Naive B cell (primary cell): ENCODE measurements at regions not wholly inside any gene's neighbourhood (a gene's known extent, or its start where the extent isn't known, plus 50 kb on each side); places are given as distances from the start of the nearest gene placed in this dataset.
A peak's percentile ranks its signal among the peaks of the same experiment; 100 is the strongest.
"Not testable (repeated sequence)": the region's sequence is repeated elsewhere in the genome, so short reads cannot be mapped to it uniquely, and the experiment has no call there.

Experiments
- ATAC-seq, 2 donors: fragments of 150-1000 bp; cut with Tn5 transposase; 2 replicates each; pipeline ENCODE4 v1.10.0; 2021; ENCODE audit warnings: low read depth in 2 of 2, mild to moderate bottlenecking in 2 of 2, moderate library complexity in 2 of 2
- DNase-seq: peaks from one replicate; pipeline ENCODE4 v3.0.0; 2022
- H3K27ac Mint-ChIP-seq, 6 donors: one replicate each; pipeline ENCODE4 v1.8.0; 2020 to 2022; ENCODE audit warnings: mild to moderate bottlenecking in 6 of 6, mixed read lengths in 6 of 6, moderate library complexity in 5 of 6, inconsistent platforms in 2 of 6
- H3K27me3 Mint-ChIP-seq, 3 donors: one replicate each; pipeline ENCODE4 v1.8.0; 2021 to 2022; ENCODE audit warnings: mixed read lengths in 3 of 3, mild to moderate bottlenecking in 1 of 3
- H3K36me3 Mint-ChIP-seq, 2 donors: one replicate each; pipeline ENCODE4 v1.8.0; 2020 to 2022; ENCODE audit warnings: mixed read lengths in 2 of 2, inconsistent platforms in 1 of 2, mild to moderate bottlenecking in 1 of 2
- H3K4me1 Mint-ChIP-seq, 3 donors: one replicate each; pipeline ENCODE4 v1.8.0; 2020 to 2022; ENCODE audit warnings: mixed read lengths in 3 of 3, inconsistent platforms in 1 of 3, mild to moderate bottlenecking in 1 of 3, moderate library complexity in 1 of 3
- H3K4me3 Mint-ChIP-seq, 8 donors: one replicate each; pipeline ENCODE4 v1.8.0; 2020 to 2022; ENCODE audit warnings: mild to moderate bottlenecking in 8 of 8, mixed read lengths in 8 of 8, moderate library complexity in 8 of 8, inconsistent platforms in 2 of 8
- H3K9me3 Mint-ChIP-seq, 7 donors: one replicate each; pipeline ENCODE4 v1.8.0; 2020 to 2022; ENCODE audit warnings: mixed read lengths in 7 of 7, mild to moderate bottlenecking in 5 of 7, inconsistent platforms in 2 of 7, moderate library complexity in 1 of 7

DNA sequence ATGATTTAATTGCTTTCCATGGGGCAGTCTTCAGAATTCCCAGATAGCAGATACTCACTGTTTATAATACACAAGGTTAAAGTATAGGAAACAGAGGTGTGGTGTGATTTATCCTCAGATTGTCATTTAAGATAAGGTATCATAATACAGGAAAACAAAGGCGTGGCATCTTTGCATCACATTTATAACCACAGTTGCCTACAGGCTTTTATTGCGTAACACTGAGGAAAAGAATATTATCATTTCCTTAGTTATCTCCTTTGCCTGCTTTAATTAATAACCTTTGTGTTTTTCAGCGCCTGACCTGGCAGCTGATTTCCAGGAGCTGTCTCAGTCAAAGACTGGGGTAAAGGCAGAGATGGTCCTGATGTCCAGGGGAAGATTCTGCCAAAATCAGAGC, 68.8 kb downstream of the SSX7 start:
- H3K36me3 Mint-ChIP-seq, result no peaks in the 10 kb centered on the region
- ATAC-seq, result no peak

DNA sequence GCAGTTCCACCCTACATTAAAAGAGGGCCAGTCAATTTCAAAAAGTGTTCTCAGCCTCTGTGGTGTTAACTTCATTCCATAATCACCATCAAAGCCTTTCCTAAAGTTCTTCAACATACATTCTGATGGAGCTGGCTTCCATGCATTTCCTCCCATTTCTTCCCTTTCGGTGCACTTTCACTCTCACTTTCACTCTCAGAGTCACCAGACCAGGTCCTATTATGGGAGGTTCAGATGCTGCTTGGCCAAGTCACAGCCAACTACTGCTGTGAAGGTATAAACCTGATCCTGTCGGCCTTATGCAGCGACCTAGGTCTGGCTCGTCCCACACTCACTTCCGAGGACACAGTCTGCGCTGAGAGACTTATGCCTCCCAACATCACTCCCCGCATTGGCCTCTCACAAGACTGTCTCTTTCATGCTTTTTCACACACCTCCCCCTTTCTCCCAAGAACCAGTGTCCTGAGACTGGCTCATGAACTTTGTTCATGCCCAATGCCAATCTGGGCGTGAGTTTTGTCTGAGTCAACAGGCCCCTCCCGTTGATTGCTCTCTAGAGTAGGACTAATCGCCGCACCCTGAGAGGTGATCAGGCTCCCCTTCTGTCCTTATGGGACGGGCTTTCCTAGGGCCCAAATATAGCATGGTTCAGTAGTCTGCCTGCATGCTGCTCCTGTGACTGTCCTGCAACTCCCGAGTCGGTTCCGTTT, 60.8 kb upstream of the XAGE1B start:
- H3K4me1 Mint-ChIP-seq, result peaks cover 0 to 7% (median 2%) of the 10 kb centered on the region in 3 donors
- H3K9me3 Mint-ChIP-seq, result no peaks in the 10 kb centered on the region
- H3K27ac Mint-ChIP-seq, result peak overlapping the region in 1 of 6 donors; percentile 9
- H3K4me3 Mint-ChIP-seq, result no peak overlapping the region
- H3K27me3 Mint-ChIP-seq, result peaks cover 0 to 33% (median 10%) of the 10 kb centered on the region in 3 donors
- ATAC-seq (no peak), DNase-seq (no peak)
- no peaks in the 10 kb centered on the region for H3K36me3 Mint-ChIP-seq

More for the DNA sequence above, 68.8 kb downstream of the SSX7 start:
- Mint-ChIP-seq H3K4me3 (no peak overlapping the region), H3K4me1 (no peaks in the 10 kb centered on the region), H3K27ac (no peak overlapping the region), H3K9me3 (no peaks in the 10 kb centered on the region), H3K27me3 (peaks cover 0 to 47% (median 10%) of the 10 kb centered on the region in 3 donors)
- no peak for DNase-seq

DNA sequence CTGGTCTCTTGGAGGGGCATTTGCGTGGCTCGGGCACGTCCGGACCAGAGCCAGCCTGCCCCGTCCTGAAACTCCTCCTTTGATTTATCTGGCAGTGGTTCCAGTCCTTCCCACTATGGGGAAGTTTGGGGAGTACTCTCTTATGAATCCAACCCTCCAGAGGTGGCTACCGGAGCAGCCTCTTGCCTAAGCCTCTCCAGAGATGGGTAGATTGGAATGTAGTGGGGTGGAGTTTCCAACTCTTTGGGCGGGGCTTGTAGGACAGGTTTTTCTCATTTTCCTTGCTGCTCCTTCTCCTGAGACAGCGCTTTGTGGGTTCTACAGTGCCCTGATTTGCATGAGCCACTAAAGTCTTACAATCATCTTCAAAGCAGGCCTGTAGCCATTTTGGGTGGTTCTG, 60.1 kb upstream of the XAGE1B start:
- no peak overlapping the region for H3K4me3 Mint-ChIP-seq
- H3K9me3 Mint-ChIP-seq, result peaks cover 0 to 3% (median 0%) of the 10 kb centered on the region in 7 donors
- H3K27me3 Mint-ChIP-seq, result peaks cover 0 to 26% (median 3%) of the 10 kb centered on the region in 3 donors
- peaks cover 0 to 7% (median 2%) of the 10 kb centered on the region in 3 donors for H3K4me1 Mint-ChIP-seq
- ATAC-seq, result no peak
- no peaks in the 10 kb centered on the region for H3K36me3 Mint-ChIP-seq
- no peak overlapping the region for H3K27ac Mint-ChIP-seq
- no peak for DNase-seq

DNA sequence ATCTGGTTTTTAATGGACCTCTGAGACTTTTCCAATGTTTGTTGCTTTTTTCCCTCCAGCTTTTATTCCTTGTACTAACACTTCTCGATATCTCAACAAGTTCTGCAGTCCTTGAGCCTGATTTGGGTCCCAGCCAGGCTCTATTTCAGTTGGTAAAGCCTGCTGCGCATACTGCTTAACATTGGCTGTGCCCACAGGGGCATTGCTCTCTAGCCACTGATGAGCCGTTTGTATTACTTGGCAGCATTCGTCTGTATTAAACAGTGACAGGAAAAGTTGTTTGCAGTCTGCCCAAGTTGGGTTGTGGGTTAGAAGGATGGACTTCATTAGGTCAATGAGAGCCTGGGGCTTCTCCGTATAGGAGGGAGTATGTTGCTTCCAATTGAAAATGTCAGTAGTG, 59.6 kb upstream of the XAGE1B start:
- Mint-ChIP-seq H3K27ac (no peak overlapping the region), H3K4me3 (no peak overlapping the region), H3K36me3 (no peaks in the 10 kb centered on the region), H3K4me1 (peaks cover 0 to 7% (median 2%) of the 10 kb centered on the region in 3 donors), H3K27me3 (peaks cover 0 to 21% (median 0%) of the 10 kb centered on the region in 3 donors), H3K9me3 (peaks cover 0 to 3% (median 0%) of the 10 kb centered on the region in 7 donors)
- DNase-seq, result no peak
- ATAC-seq, result no peak

DNA sequence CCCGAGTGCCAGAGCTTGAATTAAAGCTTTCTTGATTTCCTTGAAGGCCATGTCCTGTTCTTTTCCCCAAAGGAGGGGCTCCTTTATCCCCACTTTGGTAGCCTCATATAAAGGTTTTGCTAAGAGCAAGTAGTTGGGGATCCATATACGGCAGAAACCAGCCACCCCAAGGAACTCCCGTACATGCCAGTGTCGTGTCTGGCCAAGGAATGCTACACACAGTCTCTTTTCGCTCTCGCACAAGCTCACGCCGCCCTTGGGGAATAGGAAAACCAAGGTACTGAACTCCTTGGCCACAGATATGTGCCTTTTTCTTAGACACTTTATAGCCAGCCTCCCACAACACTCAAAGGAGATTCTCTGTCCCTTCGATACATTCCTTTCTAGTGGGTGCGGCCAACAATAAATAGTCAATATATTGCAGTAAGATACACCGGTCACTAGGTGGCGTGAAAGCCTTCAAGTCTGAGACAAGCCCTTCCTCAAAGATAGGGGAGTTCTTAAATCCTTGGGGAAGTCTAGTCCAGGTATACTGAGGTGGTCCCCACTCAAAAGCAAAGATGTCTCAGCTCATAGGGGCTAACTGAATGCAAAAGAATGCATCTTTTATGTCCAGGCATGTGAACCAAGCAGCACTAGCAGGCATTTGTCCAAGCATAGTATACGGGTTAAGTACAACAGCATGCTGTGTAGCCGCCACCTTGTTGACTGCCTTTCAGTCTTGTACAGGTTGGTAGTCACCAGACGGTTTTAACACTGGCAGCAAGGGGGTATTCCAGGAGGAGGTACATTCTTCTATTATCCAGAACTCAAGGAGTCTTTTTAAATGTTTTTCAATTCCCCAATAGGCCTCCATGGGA, 57.8 kb upstream of the XAGE1B start:
- H3K9me3 Mint-ChIP-seq, result peaks cover 0 to 3% (median 0%) of the 10 kb centered on the region in 7 donors
- DNase-seq (peak; percentile 25), ATAC-seq (peak; percentile 23 to 33)
- peaks cover 0 to 7% (median 2%) of the 10 kb centered on the region in 3 donors for H3K4me1 Mint-ChIP-seq
- peaks cover 0 to 21% (median 0%) of the 10 kb centered on the region in 3 donors for H3K27me3 Mint-ChIP-seq
- H3K36me3 Mint-ChIP-seq, result no peaks in the 10 kb centered on the region
- no peak overlapping the region for H3K4me3 Mint-ChIP-seq
- H3K27ac Mint-ChIP-seq, result peak overlapping the region in 1 of 6 donors; percentile 21

DNA sequence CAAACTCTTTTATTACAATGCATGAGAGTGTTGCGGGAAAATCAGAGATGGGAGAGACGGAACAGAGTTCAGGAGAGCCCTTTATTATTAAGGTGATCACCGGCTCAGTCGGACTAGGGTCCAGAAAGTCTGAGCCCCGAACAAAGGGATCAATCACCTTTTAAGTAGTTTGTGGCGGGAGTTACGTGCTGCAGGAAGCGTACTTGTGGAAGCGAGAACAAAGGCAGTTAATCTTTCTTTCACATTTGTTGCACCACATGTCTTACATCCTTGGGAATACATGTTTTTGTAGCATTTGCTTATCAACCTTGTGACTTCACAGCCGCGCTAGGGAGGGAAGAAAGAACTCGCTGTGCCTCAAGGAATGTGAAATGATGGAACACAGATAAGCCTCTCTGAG, 51.3 kb upstream of the XAGE1B start:
- not testable (repeated sequence) for H3K36me3 Mint-ChIP-seq, ATAC-seq, H3K4me3 Mint-ChIP-seq, H3K9me3 Mint-ChIP-seq, DNase-seq, H3K4me1 Mint-ChIP-seq, H3K27ac Mint-ChIP-seq
- H3K27me3 Mint-ChIP-seq, result peaks cover 4 to 47% (median 5%) of the 10 kb centered on the region in 3 donors
